ENCODE measurements at regions not wholly inside any gene's neighbourhood (a gene's known extent, or its start where the extent isn't known, plus 50 kb on each side); places are given as distances from the start of the nearest gene placed in this dataset.

DNA sequence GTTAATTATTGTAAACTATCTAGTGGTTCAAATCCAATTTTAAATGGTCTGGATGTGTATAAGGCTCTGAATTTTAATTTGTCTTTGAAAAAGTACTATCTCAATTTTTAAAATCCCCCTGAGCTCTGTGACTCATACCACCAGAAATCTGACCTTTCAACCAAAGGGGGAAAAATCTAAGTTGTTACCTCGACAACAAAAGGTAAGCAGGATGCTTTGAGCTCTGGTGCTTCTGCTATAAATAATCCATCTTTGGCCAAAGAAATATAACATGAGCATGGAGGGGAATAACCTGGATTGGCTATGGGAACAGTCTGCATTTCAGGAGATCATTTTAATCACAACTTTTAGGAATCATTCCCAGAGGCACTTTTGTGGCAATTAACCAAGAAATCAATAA is 76.3 kb upstream of the PCSK1 start:
- intact Hi-C loops (cut with DNase I) = no loop called here
- Histone ChIP-seq H3K9me3 (no peaks in the 10 kb centered on the region), H3K27me3 (no peaks in the 10 kb centered on the region), H3K4me3 (no peak overlapping the region), H3K36me3 (no peaks in the 10 kb centered on the region), H3K4me1 (peaks cover 6% of the 10 kb centered on the region), H3K9ac (ENCODE audit: low read depth in 2 of 2, low read length in 2 of 2) (no peak overlapping the region), H3K27ac (peak overlapping the region; percentile 34)
- no peak for TF ChIP-seq CTCF (IDR thresholded peaks at IDR 0.05)
- no peak for DNase-seq

- intact Hi-C loops (cut with DNase I) = no loop called here
- H3K27ac ChIP-seq = peak overlapping the region; percentile 34
Measured at GRCh38 chr5:96509721-96510350, 76.8 kb upstream of the PCSK1 start.

DNA sequence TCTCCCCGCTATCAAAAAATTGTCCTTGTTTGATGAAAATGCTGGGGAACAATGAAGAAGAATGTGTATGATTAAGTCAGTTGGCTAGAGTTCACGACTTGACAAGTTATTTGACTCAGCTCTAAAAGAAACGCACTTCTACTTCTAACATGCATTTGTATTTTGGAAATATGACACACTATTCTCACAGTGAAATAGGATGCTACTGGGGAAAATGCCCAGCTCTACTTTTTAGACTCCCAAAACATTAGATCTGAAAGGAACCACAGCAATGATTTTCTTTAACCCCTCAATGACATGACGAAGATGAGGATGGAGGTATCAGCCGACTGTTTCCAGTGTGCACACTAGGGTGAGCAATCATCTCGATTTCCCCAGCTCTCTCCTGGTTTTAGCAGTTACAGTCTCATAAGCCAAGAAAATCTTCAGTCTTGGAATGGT is 83.6 kb upstream of the PCSK1 start:
- no peak overlapping the region for H3K9ac ChIP-seq (ENCODE audit: low read depth in 2 of 2, low read length in 2 of 2)
- no peak overlapping the region for H3K27ac ChIP-seq
- no peak for DNase-seq
- intact Hi-C loops (cut with DNase I) = no loop called here
- no peaks in the 10 kb centered on the region for H3K27me3 ChIP-seq
- H3K9me3 ChIP-seq = no peaks in the 10 kb centered on the region
- TF ChIP-seq CTCF (IDR thresholded peaks at IDR 0.05) = no peak
- H3K4me3 ChIP-seq = no peak overlapping the region
- H3K4me1 ChIP-seq = no peaks in the 10 kb centered on the region
- no peaks in the 10 kb centered on the region for H3K36me3 ChIP-seq

More at GRCh38 chr5:96509721-96510350, 76.8 kb upstream of the PCSK1 start:
- H3K9me3 ChIP-seq = no peaks in the 10 kb centered on the region
- H3K4me3 ChIP-seq = no peak overlapping the region
- peaks cover 6% of the 10 kb centered on the region for H3K4me1 ChIP-seq
- no peak for TF ChIP-seq CTCF (IDR thresholded peaks at IDR 0.05)
- H3K9ac ChIP-seq (ENCODE audit: low read depth in 2 of 2, low read length in 2 of 2) = no peak overlapping the region
- no peaks in the 10 kb centered on the region for H3K27me3 ChIP-seq
- no peak for DNase-seq
- no peaks in the 10 kb centered on the region for H3K36me3 ChIP-seq

DNA sequence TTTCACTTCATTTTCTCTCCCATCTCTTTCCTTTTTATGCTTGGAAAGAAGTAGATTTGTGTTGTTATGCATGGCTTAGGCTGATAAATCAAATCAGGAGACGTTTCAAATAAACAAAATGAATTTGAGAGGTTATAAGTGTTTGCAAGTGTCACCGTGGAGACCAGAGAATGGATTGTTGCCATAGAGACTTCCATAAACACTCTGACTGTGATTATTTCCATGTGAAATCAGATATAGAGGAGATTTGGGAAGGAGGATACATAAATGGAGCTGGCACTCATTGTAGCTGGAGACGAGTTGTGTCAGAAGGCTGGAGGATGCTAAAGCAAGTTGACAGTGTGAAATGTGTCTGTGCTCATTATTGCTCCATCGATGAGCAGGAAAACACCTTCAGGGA is 84.2 kb upstream of the PCSK1 start:
- Histone ChIP-seq H3K36me3 (no peaks in the 10 kb centered on the region), H3K27me3 (no peaks in the 10 kb centered on the region), H3K4me3 (no peak overlapping the region), H3K27ac (no peak overlapping the region), H3K9me3 (no peaks in the 10 kb centered on the region), H3K4me1 (no peaks in the 10 kb centered on the region), H3K9ac (ENCODE audit: low read depth in 2 of 2, low read length in 2 of 2) (no peak overlapping the region)
- no peak for TF ChIP-seq CTCF (IDR thresholded peaks at IDR 0.05)
- DNase-seq = no peak
- intact Hi-C loops (cut with DNase I) = no loop called here

DNA sequence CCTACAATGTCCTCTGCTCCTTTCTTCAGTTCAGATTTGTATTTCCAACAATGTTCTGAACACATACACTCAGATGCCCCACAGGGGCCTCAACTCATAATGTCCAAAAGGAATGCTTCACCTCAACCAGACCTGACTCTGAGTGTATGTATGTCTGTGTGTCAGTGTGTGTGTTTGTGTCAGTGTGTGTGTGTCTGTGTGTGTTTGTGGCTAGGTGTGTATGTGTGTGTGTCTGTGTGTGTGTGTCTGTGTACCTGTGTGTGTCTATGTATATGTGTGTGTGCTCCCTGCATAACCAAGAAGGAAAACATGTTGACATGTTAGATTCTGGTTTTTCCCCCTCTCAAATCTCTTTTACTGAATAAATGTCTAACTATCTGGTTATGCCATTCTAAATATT is 87.3 kb upstream of the PCSK1 start:
- no peak for TF ChIP-seq CTCF (IDR thresholded peaks at IDR 0.05)
- H3K9me3 ChIP-seq = no peaks in the 10 kb centered on the region
- no peak overlapping the region for H3K4me3 ChIP-seq
- no peaks in the 10 kb centered on the region for H3K27me3 ChIP-seq
- DNase-seq = no peak
- H3K4me1 ChIP-seq = no peaks in the 10 kb centered on the region
- H3K27ac ChIP-seq = no peak overlapping the region
- no peaks in the 10 kb centered on the region for H3K36me3 ChIP-seq
- intact Hi-C loops (cut with DNase I) = no loop called here
- no peak overlapping the region for H3K9ac ChIP-seq (ENCODE audit: low read depth in 2 of 2, low read length in 2 of 2)
